ENCODE measurements at regions not wholly inside any gene's neighbourhood (a gene's known extent, or its start where the extent isn't known, plus 50 kb on each side); places are given as distances from the start of the nearest gene placed in this dataset.

DNA sequence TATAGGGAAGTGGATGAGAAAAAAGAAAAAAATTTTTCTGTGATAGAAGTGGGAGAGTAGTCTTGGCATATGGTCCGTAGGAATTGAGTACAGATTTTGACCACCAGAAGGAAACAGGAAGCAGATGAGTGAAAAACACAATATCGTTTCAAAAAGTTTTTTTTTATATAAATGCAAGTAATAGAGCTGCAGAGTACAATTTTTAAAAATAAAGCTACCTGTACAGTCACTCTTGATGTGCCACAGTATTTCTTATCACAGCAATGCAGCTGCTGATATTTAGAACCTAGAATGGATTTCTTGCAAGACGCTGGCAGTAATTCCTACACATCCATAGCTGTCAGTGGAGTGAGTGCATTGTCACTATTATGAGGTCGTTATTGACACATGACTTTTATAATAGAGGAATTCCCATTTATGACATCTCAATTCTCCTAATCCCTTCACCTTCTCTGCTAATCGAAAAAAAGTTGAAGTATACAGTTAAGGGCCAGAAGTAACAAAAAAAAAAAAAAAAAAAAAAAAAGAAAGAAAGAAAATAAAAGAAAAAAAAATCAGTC, 477.7 kb downstream of the TAF11L14 start:
- WGBS, 5 donors: 51 to 67% (median 63%) methylated on average over 5 of the region's 5 CpGs
- TF ChIP-seq, protein P1, sequence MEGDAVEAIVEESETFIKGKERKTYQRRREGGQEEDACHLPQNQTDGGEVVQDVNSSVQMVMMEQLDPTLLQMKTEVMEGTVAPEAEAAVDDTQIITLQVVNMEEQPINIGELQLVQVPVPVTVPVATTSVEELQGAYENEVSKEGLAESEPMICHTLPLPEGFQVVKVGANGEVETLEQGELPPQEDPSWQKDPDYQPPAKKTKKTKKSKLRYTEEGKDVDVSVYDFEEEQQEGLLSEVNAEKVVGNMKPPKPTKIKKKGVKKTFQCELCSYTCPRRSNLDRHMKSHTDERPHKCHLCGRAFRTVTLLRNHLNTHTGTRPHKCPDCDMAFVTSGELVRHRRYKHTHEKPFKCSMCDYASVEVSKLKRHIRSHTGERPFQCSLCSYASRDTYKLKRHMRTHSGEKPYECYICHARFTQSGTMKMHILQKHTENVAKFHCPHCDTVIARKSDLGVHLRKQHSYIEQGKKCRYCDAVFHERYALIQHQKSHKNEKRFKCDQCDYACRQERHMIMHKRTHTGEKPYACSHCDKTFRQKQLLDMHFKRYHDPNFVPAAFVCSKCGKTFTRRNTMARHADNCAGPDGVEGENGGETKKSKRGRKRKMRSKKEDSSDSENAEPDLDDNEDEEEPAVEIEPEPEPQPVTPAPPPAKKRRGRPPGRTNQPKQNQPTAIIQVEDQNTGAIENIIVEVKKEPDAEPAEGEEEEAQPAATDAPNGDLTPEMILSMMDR (IDR thresholded peaks at IDR 0.05): no peak
- no peak for TF ChIP-seq POLR2AphosphoS5 (IDR thresholded peaks at IDR 0.05)
- no peak for TF ChIP-seq EP300 (IDR thresholded peaks at IDR 0.05)
- TF ChIP-seq POLR2A (IDR thresholded peaks at IDR 0.05): no peak
- H3K27me3 ChIP-seq: no peaks in the 10 kb centered on the region
- no peaks in the 10 kb centered on the region for H3K9me3 ChIP-seq
- H3K36me3 ChIP-seq: no peaks in the 10 kb centered on the region
- intact Hi-C loops (cut with DNase I; ENCODE audit: low total_unique reads): no loop called here
- no peaks in the 10 kb centered on the region for H3K4me1 ChIP-seq
- DNase-seq: no peak
- no peak overlapping the region for H3K4me3 ChIP-seq
- H3K27ac ChIP-seq: no peak overlapping the region

DNA sequence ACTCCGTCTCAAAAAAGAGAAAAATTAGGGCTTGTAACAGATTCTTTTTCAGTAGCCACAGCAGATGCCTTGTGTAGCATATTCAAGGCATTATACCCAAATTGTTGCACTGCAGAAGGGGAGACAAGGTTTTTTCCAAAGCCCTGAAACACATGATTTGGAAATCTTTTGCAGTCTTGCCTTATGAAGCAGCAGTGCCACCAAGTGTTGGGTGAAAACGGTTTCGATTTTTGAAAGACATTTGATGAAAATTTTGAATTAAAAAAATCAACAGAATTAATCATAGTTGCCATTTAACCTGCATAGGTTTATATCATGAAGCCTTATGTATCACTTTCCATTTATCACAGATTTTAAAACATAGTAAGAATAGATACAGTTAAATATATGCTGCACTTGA, 479.5 kb downstream of the TAF11L14 start:
- DNase-seq: peak in 1 of 2 donors; percentile 30
- Histone ChIP-seq H3K27me3 (no peaks in the 10 kb centered on the region), H3K27ac (no peak overlapping the region), H3K4me3 (no peak overlapping the region), H3K36me3 (no peaks in the 10 kb centered on the region), H3K4me1 (no peaks in the 10 kb centered on the region), H3K9me3 (no peaks in the 10 kb centered on the region)
- TF ChIP-seq, protein P1 (IDR thresholded peaks at IDR 0.05): no peak
- TF ChIP-seq POLR2A (IDR thresholded peaks at IDR 0.05): no peak
- intact Hi-C loops (cut with DNase I; ENCODE audit: low total_unique reads): no loop called here
- WGBS, 5 donors: 61 to 75% (median 71%) methylated on average over 3 of the region's 3 CpGs

DNA sequence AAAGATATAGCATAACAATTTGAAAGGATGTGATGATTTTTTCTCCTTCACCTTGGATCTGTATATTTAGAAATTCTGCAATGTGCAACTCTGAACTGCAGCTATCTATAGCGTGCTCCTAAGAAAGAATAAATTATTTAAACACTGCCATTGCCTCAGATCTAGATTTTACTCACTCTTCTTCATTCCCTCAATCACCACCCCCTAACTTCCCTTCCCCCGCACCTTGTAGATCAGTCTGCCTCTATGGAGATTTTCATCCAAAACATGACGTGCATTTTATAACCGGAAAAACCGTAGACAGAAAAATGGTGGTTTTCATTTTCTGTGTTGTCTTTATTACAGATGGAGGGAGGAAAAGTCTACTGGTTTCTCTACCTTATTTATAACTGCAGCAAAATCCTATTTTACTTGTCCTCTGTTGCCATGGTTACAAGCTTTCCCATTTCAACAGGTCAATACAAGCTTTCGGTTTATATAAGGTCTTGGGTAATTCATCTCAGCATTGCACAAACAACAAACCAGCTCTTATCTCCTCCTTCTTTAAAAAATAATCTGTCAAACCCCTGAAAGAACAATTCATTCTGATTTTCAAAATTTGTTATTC, 480.0 kb downstream of the TAF11L14 start:
- peaks cover 0 to 2% (median under 1%) of the 10 kb centered on the region in 4 donors for H3K9me3 ChIP-seq
- H3K27ac ChIP-seq: no peak overlapping the region
- no peaks in the 10 kb centered on the region for H3K4me1 ChIP-seq
- peak in 1 of 2 donors; percentile 16 for DNase-seq
- WGBS, 5 donors: 68 to 74% (median 71%) methylated on average over 6 of the region's 6 CpGs
- H3K36me3 ChIP-seq: no peaks in the 10 kb centered on the region
- TF ChIP-seq POLR2AphosphoS5 (IDR thresholded peaks at IDR 0.05): no peak
- no peak for TF ChIP-seq POLR2A (IDR thresholded peaks at IDR 0.05)
- TF ChIP-seq EP300 (IDR thresholded peaks at IDR 0.05): no peak
- TF ChIP-seq, protein P1 (IDR thresholded peaks at IDR 0.05): no peak
- no peak overlapping the region for H3K4me3 ChIP-seq
- intact Hi-C loops (cut with DNase I; ENCODE audit: low total_unique reads): no loop called here
- no peaks in the 10 kb centered on the region for H3K27me3 ChIP-seq

DNA sequence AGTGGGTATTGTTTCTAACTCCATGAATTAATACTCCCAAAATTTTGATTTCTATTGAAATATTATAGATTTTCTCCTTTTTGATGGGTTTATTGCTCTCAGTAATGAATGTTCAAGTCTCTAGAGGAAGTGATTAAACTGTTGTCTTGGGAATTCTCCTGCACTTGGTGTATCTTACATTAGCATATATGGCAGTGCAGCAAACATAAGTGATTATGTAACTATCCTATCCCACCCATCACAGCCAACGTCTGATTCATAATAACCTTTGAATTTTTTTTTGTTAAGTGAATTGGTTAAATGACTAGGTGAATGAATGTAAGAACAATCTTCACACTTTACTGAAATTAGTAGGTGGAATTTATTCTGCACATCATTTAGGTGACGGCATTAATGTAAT, 483.7 kb downstream of the TAF11L14 start:
- intact Hi-C loops (cut with DNase I; ENCODE audit: low total_unique reads): no loop called here
- no peak overlapping the region for H3K27ac ChIP-seq
- 74 to 86% (median 77%) methylated on average over 2 of the region's 2 CpGs for WGBS, 5 donors

More for the DNA sequence above, 483.7 kb downstream of the TAF11L14 start:
- Histone ChIP-seq H3K4me1 (no peaks in the 10 kb centered on the region), H3K9me3 (peaks cover 0 to 9% (median 2%) of the 10 kb centered on the region in 4 donors), H3K27me3 (no peaks in the 10 kb centered on the region), H3K4me3 (no peak overlapping the region), H3K36me3 (no peaks in the 10 kb centered on the region)
- TF ChIP-seq EP300 (IDR thresholded peaks at IDR 0.05): no peak
- TF ChIP-seq, protein P1 (IDR thresholded peaks at IDR 0.05): no peak
- no peak for TF ChIP-seq POLR2A (IDR thresholded peaks at IDR 0.05)
- TF ChIP-seq POLR2AphosphoS5 (IDR thresholded peaks at IDR 0.05): no peak
- DNase-seq: no peak
